ENCODE measurements at regions not wholly inside any gene's neighbourhood (a gene's known extent, or its start where the extent isn't known, plus 50 kb on each side); places are given as distances from the start of the nearest gene placed in this dataset.

GRCh38 chr18:11245879-11246278, 96.5 kb upstream of the PIEZO2 start:
- no TSS peak for BruUV-seq (replicated peaks)
- no peaks in the 10 kb centered on the region for H3K4me1 Mint-ChIP-seq (ENCODE audit: insufficient read depth, unreplicated experiment)
- no peaks in the 10 kb centered on the region for H3K9me3 Mint-ChIP-seq (ENCODE audit: unreplicated experiment)
- TF ChIP-seq, protein P1, sequence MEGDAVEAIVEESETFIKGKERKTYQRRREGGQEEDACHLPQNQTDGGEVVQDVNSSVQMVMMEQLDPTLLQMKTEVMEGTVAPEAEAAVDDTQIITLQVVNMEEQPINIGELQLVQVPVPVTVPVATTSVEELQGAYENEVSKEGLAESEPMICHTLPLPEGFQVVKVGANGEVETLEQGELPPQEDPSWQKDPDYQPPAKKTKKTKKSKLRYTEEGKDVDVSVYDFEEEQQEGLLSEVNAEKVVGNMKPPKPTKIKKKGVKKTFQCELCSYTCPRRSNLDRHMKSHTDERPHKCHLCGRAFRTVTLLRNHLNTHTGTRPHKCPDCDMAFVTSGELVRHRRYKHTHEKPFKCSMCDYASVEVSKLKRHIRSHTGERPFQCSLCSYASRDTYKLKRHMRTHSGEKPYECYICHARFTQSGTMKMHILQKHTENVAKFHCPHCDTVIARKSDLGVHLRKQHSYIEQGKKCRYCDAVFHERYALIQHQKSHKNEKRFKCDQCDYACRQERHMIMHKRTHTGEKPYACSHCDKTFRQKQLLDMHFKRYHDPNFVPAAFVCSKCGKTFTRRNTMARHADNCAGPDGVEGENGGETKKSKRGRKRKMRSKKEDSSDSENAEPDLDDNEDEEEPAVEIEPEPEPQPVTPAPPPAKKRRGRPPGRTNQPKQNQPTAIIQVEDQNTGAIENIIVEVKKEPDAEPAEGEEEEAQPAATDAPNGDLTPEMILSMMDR (IDR thresholded peaks at IDR 0.05; ENCODE audit: unreplicated experiment) = no peak
- H3K27ac Mint-ChIP-seq (ENCODE audit: low read depth, unreplicated experiment) = no peak overlapping the region
- H3K27me3 Mint-ChIP-seq (ENCODE audit: insufficient read depth, unreplicated experiment) = no peaks in the 10 kb centered on the region
- intact Hi-C loops (cut with micrococcal nuclease) = no loop called here
- no peak overlapping the region for H3K4me3 Mint-ChIP-seq (ENCODE audit: unreplicated experiment)
- no peak for DNase-seq (ENCODE audit: unreplicated experiment)
- POLR2A ChIA-PET = no interaction called here
- H3K36me3 Mint-ChIP-seq (ENCODE audit: insufficient read depth, unreplicated experiment) = no peaks in the 10 kb centered on the region
- CTCF ChIA-PET = interaction anchor here (0.5 to 2.0 kb wide), 5 partner anchors 10 to 308 kb away, joined by 3 to 6 read pairs (median 4); no protein-coding TSS in a partner anchor

- no peak overlapping the region for H3K27ac Mint-ChIP-seq (ENCODE audit: low read depth, unreplicated experiment)
- no peak overlapping the region for H3K4me3 Mint-ChIP-seq (ENCODE audit: unreplicated experiment)
- TF ChIP-seq, protein P1 (IDR thresholded peaks at IDR 0.05; ENCODE audit: unreplicated experiment) = no peak
- BruUV-seq (replicated peaks) = no TSS peak
- DNase-seq (ENCODE audit: unreplicated experiment) = no peak
- H3K9me3 Mint-ChIP-seq (ENCODE audit: unreplicated experiment) = no peaks in the 10 kb centered on the region
- H3K36me3 Mint-ChIP-seq (ENCODE audit: insufficient read depth, unreplicated experiment) = no peaks in the 10 kb centered on the region
- no peaks in the 10 kb centered on the region for H3K27me3 Mint-ChIP-seq (ENCODE audit: insufficient read depth, unreplicated experiment)
- intact Hi-C loops (cut with micrococcal nuclease) = no loop called here
- H3K4me1 Mint-ChIP-seq (ENCODE audit: insufficient read depth, unreplicated experiment) = no peaks in the 10 kb centered on the region
- ChIA-PET POLR2A (no interaction called here), CTCF (no interaction called here)
These were observed 88.1 kb upstream of the PIEZO2 start for GRCh38 chr18:11237484-11237883.

DNA sequence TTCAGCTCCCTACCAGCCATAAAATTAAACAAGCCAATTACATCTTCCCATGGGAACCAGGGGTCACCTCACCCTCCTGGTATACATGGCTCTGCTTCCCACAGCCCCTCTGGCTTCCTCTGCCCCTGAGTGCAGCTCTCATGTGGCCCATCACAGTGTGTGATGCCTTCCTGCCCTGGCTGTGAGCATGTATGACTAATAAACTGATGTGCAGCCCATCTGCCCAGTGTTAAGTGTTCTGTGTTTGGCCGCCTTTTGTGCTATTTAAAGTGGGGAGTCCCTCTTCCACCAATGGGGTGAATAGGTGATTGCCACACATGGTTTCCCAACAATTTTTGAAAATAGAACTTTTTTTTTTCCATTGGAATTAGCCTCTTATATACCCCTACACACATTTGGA, 87.7 kb upstream of the PIEZO2 start:
- no TSS peak for BruUV-seq (replicated peaks)
- Mint-ChIP-seq H3K4me3 (ENCODE audit: unreplicated experiment) (no peak overlapping the region), H3K27ac (ENCODE audit: low read depth, unreplicated experiment) (no peak overlapping the region), H3K36me3 (ENCODE audit: insufficient read depth, unreplicated experiment) (no peaks in the 10 kb centered on the region), H3K4me1 (ENCODE audit: insufficient read depth, unreplicated experiment) (no peaks in the 10 kb centered on the region), H3K27me3 (ENCODE audit: insufficient read depth, unreplicated experiment) (no peaks in the 10 kb centered on the region), H3K9me3 (ENCODE audit: unreplicated experiment) (no peaks in the 10 kb centered on the region)
- POLR2A ChIA-PET = interaction anchor here (0.6 kb wide), 1 partner anchor 69 kb away, joined by 3 read pairs; no protein-coding TSS in a partner anchor
- TF ChIP-seq, protein P1 (IDR thresholded peaks at IDR 0.05; ENCODE audit: unreplicated experiment) = no peak
- no peak for DNase-seq (ENCODE audit: unreplicated experiment)
- intact Hi-C loops (cut with micrococcal nuclease) = no loop called here
- CTCF ChIA-PET = interaction anchor here (0.7 kb wide), 1 partner anchor 22 kb away, joined by 3 read pairs; no protein-coding TSS in a partner anchor

DNA sequence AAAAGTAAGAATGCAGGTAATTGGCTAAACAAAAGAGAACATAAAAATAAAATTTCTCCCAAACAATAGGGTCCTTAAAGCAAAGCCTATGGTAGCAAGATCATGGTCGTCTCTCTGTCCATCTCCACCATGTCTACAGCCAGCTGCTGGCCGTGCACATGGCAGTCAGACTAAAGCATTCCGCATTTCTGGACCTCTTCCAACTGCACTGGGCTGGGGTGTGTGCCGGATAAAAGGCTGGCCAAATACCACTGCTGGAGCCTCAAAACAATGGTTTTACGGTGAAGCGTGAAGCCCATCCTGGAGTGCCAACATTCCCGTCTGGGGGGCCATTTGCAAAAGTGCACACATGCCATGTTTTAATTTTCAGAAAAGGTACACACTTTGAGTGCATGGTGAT, 74.8 kb upstream of the PIEZO2 start:
- no TSS peak for BruUV-seq (replicated peaks)
- CTCF ChIA-PET = interaction anchor here (0.8 kb wide), 1 partner anchor 329 kb away, joined by 3 read pairs; no protein-coding TSS in a partner anchor
- Mint-ChIP-seq H3K4me1 (ENCODE audit: insufficient read depth, unreplicated experiment) (peaks cover 6% of the 10 kb centered on the region), H3K36me3 (ENCODE audit: insufficient read depth, unreplicated experiment) (no peaks in the 10 kb centered on the region), H3K27ac (ENCODE audit: low read depth, unreplicated experiment) (no peak overlapping the region), H3K9me3 (ENCODE audit: unreplicated experiment) (no peaks in the 10 kb centered on the region), H3K27me3 (ENCODE audit: insufficient read depth, unreplicated experiment) (peaks cover 13% of the 10 kb centered on the region), H3K4me3 (ENCODE audit: unreplicated experiment) (no peak overlapping the region)
- intact Hi-C loops (cut with micrococcal nuclease) = no loop called here
- TF ChIP-seq, protein P1 (IDR thresholded peaks at IDR 0.05; ENCODE audit: unreplicated experiment) = no peak
- no peak for DNase-seq (ENCODE audit: unreplicated experiment)
- POLR2A ChIA-PET = no interaction called here

Data from MCF 10A (cell line).